IMR-90 (cell line): ENCODE measurements at regions not wholly inside any gene's neighbourhood (a gene's known extent, or its start where the extent isn't known, plus 50 kb on each side); places are given as distances from the start of the nearest gene placed in this dataset.

Experiments
- ATAC-seq: fragments of 200-7000 bp; cut with Tn5 transposase; 2 replicates; pipeline ENCODE4 v1.9.1; 2020; ENCODE audit warnings: low read depth, mild to moderate bottlenecking, moderate library complexity
- BruUV-seq: library from RNA; stranded (reverse); fragments of 400-500 nt; replicated peaks from 2 replicates; lab custom pipeline; 2021; lab: Mats Ljungman, UMichigan
- CTCF ChIA-PET: fragments of 300-600 bp; formaldehyde crosslinking; extraction: SDS; loops from one replicate; lab custom pipeline; 2021; ENCODE audit warnings: antibody characterized with exemption; lab: Yijun Ruan, JAX
- POLR2A ChIA-PET: fragments of 300-600 bp; sonication (Branson Sonifier 250); formaldehyde crosslinking; loops from one replicate; lab custom pipeline; 2022; ENCODE audit warnings: antibody characterized with exemption; ENCODE audit not compliant: unreplicated experiment; lab: Charles Lee
- DNase-seq: peaks from one replicate; pipeline ENCODE4 v3.0.0; 2013
- H2AFZ ChIP-seq: replicated peaks from 2 replicates; pipeline ENCODE3; 2013; ENCODE audit warnings: low read length, mild to moderate bottlenecking; ENCODE audit not compliant: poor library complexity
- H2AK5ac ChIP-seq: 2 replicates; pipeline ENCODE4 v1.6.1; 2013; ENCODE audit warnings: low read depth, low read length, inconsistent platforms
- H2AK9ac ChIP-seq: replicated peaks from 2 replicates; pipeline ENCODE3; 2013; ENCODE audit warnings: mild to moderate bottlenecking, low read depth, low read length, moderate library complexity; ENCODE audit not compliant: poor library complexity
- H2BK120ac ChIP-seq: 2 replicates; pipeline ENCODE4 v1.6.1; 2013; ENCODE audit warnings: low read depth, low read length, inconsistent platforms
- H2BK15ac ChIP-seq: 3 replicates; pipeline ENCODE4 v1.6.1; 2013; ENCODE audit warnings: low read depth, low read length, inconsistent platforms
- H2BK20ac ChIP-seq: 2 replicates; pipeline ENCODE4 v1.6.1; 2013; ENCODE audit warnings: low read depth, mild to moderate bottlenecking, inconsistent platforms, low read length, moderate library complexity
- H2BK5ac ChIP-seq: 2 replicates; pipeline ENCODE4 v1.6.1; 2013; ENCODE audit warnings: mild to moderate bottlenecking, low read depth, low read length, inconsistent platforms; ENCODE audit not compliant: poor library complexity, severe bottlenecking
- H3K14ac ChIP-seq: replicated peaks from 2 replicates; pipeline ENCODE4 v1.6.1; 2013; ENCODE audit warnings: low read depth, low read length, inconsistent platforms
- H3K18ac ChIP-seq: 2 replicates; pipeline ENCODE4 v1.6.1; 2013; ENCODE audit warnings: low read depth, low read length, control low read depth
- H3K23ac ChIP-seq: 2 replicates; pipeline ENCODE4 v1.6.1; 2013; ENCODE audit warnings: low read depth, low read length, inconsistent platforms
- H3K27ac ChIP-seq: 2 replicates; pipeline ENCODE4 v1.5.1; 2013; ENCODE audit warnings: mild to moderate bottlenecking, control low read depth, low read length; ENCODE audit not compliant: insufficient read depth
- H3K27me3 ChIP-seq: 2 replicates; pipeline ENCODE4 v1.6.1; 2013; ENCODE audit warnings: low read length; ENCODE audit not compliant: control insufficient read depth, insufficient read depth
- H3K36me3 ChIP-seq: 2 replicates; pipeline ENCODE4 v1.6.1; 2013; ENCODE audit warnings: low read length, mixed read lengths; ENCODE audit not compliant: control insufficient read depth, insufficient read depth
- H3K4ac ChIP-seq: 2 replicates; pipeline ENCODE4 v1.6.1; 2013; ENCODE audit warnings: low read depth, low read length, inconsistent platforms
- H3K4me1 ChIP-seq: 2 replicates; pipeline ENCODE4 v1.6.1; 2013; ENCODE audit warnings: low read length, mixed read lengths; ENCODE audit not compliant: control insufficient read depth, insufficient read depth
- H3K4me2 ChIP-seq: 2 replicates; pipeline ENCODE4 v1.6.1; 2013; ENCODE audit warnings: low read depth, mild to moderate bottlenecking, control low read depth, low read length, moderate library complexity
- H3K4me3 ChIP-seq: 2 replicates; pipeline ENCODE4 v1.5.1; 2013; ENCODE audit warnings: low read depth, mild to moderate bottlenecking, control low read depth, low read length, moderate library complexity; ENCODE audit not compliant: insufficient read depth
- H3K56ac ChIP-seq: 2 replicates; pipeline ENCODE4 v1.6.1; 2013; ENCODE audit warnings: low read length, inconsistent platforms; ENCODE audit not compliant: insufficient read depth; ENCODE audit errors: extremely low read depth
- H3K79me1 ChIP-seq, 2 experiments: 2 replicates each; pipeline ENCODE4 v1.6.1; 2013; ENCODE audit warnings: low read length in 2 of 2, inconsistent platforms in 1 of 2, low read depth in 1 of 2
- H3K9ac ChIP-seq: 2 replicates; pipeline ENCODE4 v1.6.1; 2013; ENCODE audit warnings: low read depth, low read length, control low read depth
- H3K9me1 ChIP-seq: 2 replicates; pipeline ENCODE4 v1.6.1; 2013; ENCODE audit warnings: low read length, inconsistent platforms; ENCODE audit not compliant: insufficient read depth
- H3K9me3 ChIP-seq: 2 replicates; pipeline ENCODE4 v1.6.1; 2013; ENCODE audit warnings: low read length; ENCODE audit not compliant: control insufficient read depth, insufficient read depth
- H4K20me1 ChIP-seq: 2 replicates; pipeline ENCODE4 v1.6.1; 2013; ENCODE audit warnings: low read length, inconsistent platforms; ENCODE audit not compliant: insufficient read depth
- H4K5ac ChIP-seq: 2 replicates; pipeline ENCODE4 v1.6.1; 2013; ENCODE audit warnings: mild to moderate bottlenecking, low read depth, low read length, control low read depth
- H4K8ac ChIP-seq, 2 experiments: 2 replicates each; pipeline ENCODE4 v1.6.1; 2013; ENCODE audit warnings: low read depth in 2 of 2, low read length in 2 of 2, control low read depth in 1 of 2, inconsistent platforms in 1 of 2
- H4K91ac ChIP-seq: 2 replicates; pipeline ENCODE4 v1.6.1; 2013; ENCODE audit warnings: low read depth, low read length, inconsistent platforms; ENCODE audit not compliant: insufficient read depth
- FOS ChIP-seq: fragments of 150-350 bp; IDR thresholded peaks from 2 replicates; pipeline ENCODE4 v1.6.1; 2016; ENCODE audit warnings: low read depth, low read length
- MAFK ChIP-seq: IDR thresholded peaks from 2 replicates; pipeline ENCODE4 v1.6.1; 2012; ENCODE audit warnings: low read depth, low read length, improper control_type of control experiment
- MAZ ChIP-seq: IDR thresholded peaks from 2 replicates; pipeline ENCODE4 v1.6.1; 2012; ENCODE audit warnings: low read depth, mild to moderate bottlenecking, low read length, improper control_type of control experiment, moderate library complexity, borderline replicate concordance
- MXI1 ChIP-seq: IDR thresholded peaks from 2 replicates; pipeline ENCODE4 v1.6.1; 2012; ENCODE audit warnings: low read depth, mild to moderate bottlenecking, low read length, moderate library complexity, borderline replicate concordance
- NFE2L2 ChIP-seq: fragments of 150-350 bp; IDR thresholded peaks from 2 replicates; pipeline ENCODE4 v1.6.1; 2016; ENCODE audit warnings: low read depth, mild to moderate bottlenecking, low read length
- RCOR1 ChIP-seq: IDR thresholded peaks from 2 replicates; pipeline ENCODE4 v1.6.1; 2012; ENCODE audit warnings: mild to moderate bottlenecking, low read length, improper control_type of control experiment; ENCODE audit not compliant: insufficient replicate concordance
- RFX5 ChIP-seq: IDR thresholded peaks from 2 replicates; pipeline ENCODE4 v1.8.0; 2012; ENCODE audit warnings: low read depth, mild to moderate bottlenecking, low read length, moderate library complexity
- WGBS, 2 experiments: methylation state at CpG; one replicate each; pipeline versions ENCODE4 v1.1.5 to v1.1.7; 2013; ENCODE audit warnings: missing lambda C conversion rate in 2 of 2; ENCODE audit not compliant: insufficient read length in 1 of 2; ENCODE audit errors: extremely low coverage in 2 of 2; 5-methylcytosine and 5-hydroxymethylcytosine counted together
- dilution Hi-C: fragments of 300-500 bp; cut with HindIII; formaldehyde crosslinking; loops from one replicate; pipeline ENCODE4 v1.14.3; 2018; ENCODE audit warnings: low sequenced_read_pairs; ENCODE audit not compliant: unreplicated experiment
- in situ Hi-C: fragments of 300-500 bp; cut with MboI; formaldehyde crosslinking; loops from 3 replicates; pipeline ENCODE4 v1.14.3; 2019; ENCODE audit warnings: low sequenced_read_pairs, inconsistent platforms, mixed read lengths
- intact Hi-C: fragments of 100-400 bp; cut with micrococcal nuclease; formaldehyde crosslinking; loops from 2 replicates; pipeline ENCODE4 v1.10.0; 2022
- TF ChIP-seq, protein P1 (sequence below): fragments of 150-350 bp; IDR thresholded peaks from 2 replicates; pipeline ENCODE4 v1.6.1; 2016; ENCODE audit warnings: low read depth, mild to moderate bottlenecking, low read length, moderate library complexity, borderline replicate concordance
- TF ChIP-seq, protein P2 (sequence below): conservative IDR thresholded peaks from 2 replicates; pipeline ENCODE4 v1.5.1; 2012; ENCODE audit warnings: mild to moderate bottlenecking, low read depth, low read length, improper control_type of control experiment
- TF ChIP-seq, protein P3 (sequence below): fragments of 150-350 bp; IDR thresholded peaks from 2 replicates; pipeline ENCODE4 v1.6.1; 2017; ENCODE audit warnings: mild to moderate bottlenecking, antibody characterized with exemption, low read length, low read depth

DNA sequence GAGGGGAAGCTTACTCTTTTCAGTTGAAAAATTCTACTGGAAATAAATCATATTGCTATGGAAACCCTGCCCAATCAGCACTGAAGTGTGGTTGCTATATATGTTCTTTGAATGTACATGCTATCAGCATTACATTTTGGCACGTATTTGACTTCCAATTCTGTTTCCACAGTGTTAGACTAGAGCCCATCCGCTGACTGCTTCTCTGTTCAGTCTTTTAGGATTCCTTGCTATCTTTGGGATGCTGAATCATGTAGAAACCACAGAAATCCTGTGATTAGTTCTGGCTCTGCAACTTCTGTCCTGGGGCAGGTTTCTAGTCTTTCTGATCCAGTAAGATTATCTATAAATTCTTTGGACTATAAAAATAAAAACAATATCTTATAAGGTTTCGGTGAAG is 128.2 kb upstream of the SLC7A14 start:
- no peak overlapping the region; the same call in 1 of the 2 replicates for H3K9ac ChIP-seq
- CTCF ChIA-PET: interaction anchor here (1.1 to 2.8 kb wide), 4 partner anchors 88 to 300 kb away, joined by 3 to 25 read pairs (median 4); no protein-coding TSS in a partner anchor
- H3K4me2 ChIP-seq: peak overlapping the region; percentile 27; the same call in 1 of the 2 replicates

More for the DNA sequence above, 128.2 kb upstream of the SLC7A14 start:
- Histone ChIP-seq H3K9me1 (no peaks in the 10 kb centered on the region; the same call in none of the 2 replicates), H3K79me1 (no peaks in the 10 kb centered on the region), H4K91ac (peak overlapping the region; percentile 92), H4K20me1 (no peaks in the 10 kb centered on the region), H2AFZ (no peak overlapping the region), H3K9me3 (peaks cover 8% of the 10 kb centered on the region), H2AK5ac (no peak overlapping the region), H2BK5ac (peak overlapping the region; percentile 95), H2AK9ac (no peak overlapping the region), H3K23ac (0 out of 2 replicates have a peak overlapping the region, but pooled peaks have one; percentile 1), H3K56ac (peak overlapping the region; percentile 66), H3K18ac (peak overlapping the region; percentile 72; the same call in 1 of the 2 replicates), H2BK15ac (peak overlapping the region; percentile 84; the same call in 2 of the 3 replicates), H3K4me3 (no peak overlapping the region), H3K27ac (peak overlapping the region; percentile 68; the same call in 1 of the 2 replicates), H3K27me3 (no peaks in the 10 kb centered on the region), H3K36me3 (no peaks in the 10 kb centered on the region), H3K14ac (peak overlapping the region; percentile 13; the same call in 1 of the 2 replicates), H4K8ac (peak overlapping the region; percentile 47 to 89; a peak in 2 of 4 replicates), H3K4ac (peak overlapping the region; percentile 90; the same call in 1 of the 2 replicates), H4K5ac (peak overlapping the region; percentile 30; the same call in 1 of the 2 replicates), H2BK20ac (peak overlapping the region; percentile 33; the same call in 1 of the 2 replicates), H2BK120ac (peak overlapping the region; percentile 91), H3K4me1 (peaks cover 13% of the 10 kb centered on the region)
- TF ChIP-seq, protein P1, sequence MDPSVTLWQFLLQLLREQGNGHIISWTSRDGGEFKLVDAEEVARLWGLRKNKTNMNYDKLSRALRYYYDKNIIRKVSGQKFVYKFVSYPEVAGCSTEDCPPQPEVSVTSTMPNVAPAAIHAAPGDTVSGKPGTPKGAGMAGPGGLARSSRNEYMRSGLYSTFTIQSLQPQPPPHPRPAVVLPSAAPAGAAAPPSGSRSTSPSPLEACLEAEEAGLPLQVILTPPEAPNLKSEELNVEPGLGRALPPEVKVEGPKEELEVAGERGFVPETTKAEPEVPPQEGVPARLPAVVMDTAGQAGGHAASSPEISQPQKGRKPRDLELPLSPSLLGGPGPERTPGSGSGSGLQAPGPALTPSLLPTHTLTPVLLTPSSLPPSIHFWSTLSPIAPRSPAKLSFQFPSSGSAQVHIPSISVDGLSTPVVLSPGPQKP: no peak
- TF ChIP-seq, protein P2, sequence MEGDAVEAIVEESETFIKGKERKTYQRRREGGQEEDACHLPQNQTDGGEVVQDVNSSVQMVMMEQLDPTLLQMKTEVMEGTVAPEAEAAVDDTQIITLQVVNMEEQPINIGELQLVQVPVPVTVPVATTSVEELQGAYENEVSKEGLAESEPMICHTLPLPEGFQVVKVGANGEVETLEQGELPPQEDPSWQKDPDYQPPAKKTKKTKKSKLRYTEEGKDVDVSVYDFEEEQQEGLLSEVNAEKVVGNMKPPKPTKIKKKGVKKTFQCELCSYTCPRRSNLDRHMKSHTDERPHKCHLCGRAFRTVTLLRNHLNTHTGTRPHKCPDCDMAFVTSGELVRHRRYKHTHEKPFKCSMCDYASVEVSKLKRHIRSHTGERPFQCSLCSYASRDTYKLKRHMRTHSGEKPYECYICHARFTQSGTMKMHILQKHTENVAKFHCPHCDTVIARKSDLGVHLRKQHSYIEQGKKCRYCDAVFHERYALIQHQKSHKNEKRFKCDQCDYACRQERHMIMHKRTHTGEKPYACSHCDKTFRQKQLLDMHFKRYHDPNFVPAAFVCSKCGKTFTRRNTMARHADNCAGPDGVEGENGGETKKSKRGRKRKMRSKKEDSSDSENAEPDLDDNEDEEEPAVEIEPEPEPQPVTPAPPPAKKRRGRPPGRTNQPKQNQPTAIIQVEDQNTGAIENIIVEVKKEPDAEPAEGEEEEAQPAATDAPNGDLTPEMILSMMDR: no peak
- TF ChIP-seq RCOR1 (no peak), FOS (no peak), MXI1 (no peak), RFX5 (no peak), MAZ (no peak), NFE2L2 (peak; percentile 59; the same call in 1 of the 2 replicates), MAFK (peak; percentile 19; the same call in 1 of the 2 replicates)
- TF ChIP-seq, protein P3, sequence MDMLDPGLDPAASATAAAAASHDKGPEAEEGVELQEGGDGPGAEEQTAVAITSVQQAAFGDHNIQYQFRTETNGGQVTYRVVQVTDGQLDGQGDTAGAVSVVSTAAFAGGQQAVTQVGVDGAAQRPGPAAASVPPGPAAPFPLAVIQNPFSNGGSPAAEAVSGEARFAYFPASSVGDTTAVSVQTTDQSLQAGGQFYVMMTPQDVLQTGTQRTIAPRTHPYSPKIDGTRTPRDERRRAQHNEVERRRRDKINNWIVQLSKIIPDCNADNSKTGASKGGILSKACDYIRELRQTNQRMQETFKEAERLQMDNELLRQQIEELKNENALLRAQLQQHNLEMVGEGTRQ: no peak
- POLR2A ChIA-PET: interaction anchor here (0.8 to 1.2 kb wide), 2 partner anchors 40 to 67 kb away, joined by 3 to 4 read pairs; no protein-coding TSS in a partner anchor
- ATAC-seq (peak; percentile 64), DNase-seq (peak; percentile 82)
- dilution Hi-C loops: no loop called here
- no CpG with 5 or more reads among the region's 3 CpGs for WGBS, 2 experiments
- in situ Hi-C loops: loop anchor here (10.0 kb wide), 1 partner anchor 91 kb away; no protein-coding TSS in a partner anchor
- intact Hi-C loops: loop anchor here (1.0 kb wide), 1 partner anchor 40 kb away; no protein-coding TSS in a partner anchor
- no TSS peak for BruUV-seq
